UCSD-AML1 (cell line): ENCODE measurements at regions not wholly inside any gene's neighbourhood (a gene's known extent, or its start where the extent isn't known, plus 50 kb on each side); places are given as distances from the start of the nearest gene placed in this dataset.

Experiments
- DNase-seq: peaks from one replicate; lab custom pipeline; 2025; ENCODE audit not compliant: unreplicated experiment; lab: John Stamatoyannopoulos, UW

DNA sequence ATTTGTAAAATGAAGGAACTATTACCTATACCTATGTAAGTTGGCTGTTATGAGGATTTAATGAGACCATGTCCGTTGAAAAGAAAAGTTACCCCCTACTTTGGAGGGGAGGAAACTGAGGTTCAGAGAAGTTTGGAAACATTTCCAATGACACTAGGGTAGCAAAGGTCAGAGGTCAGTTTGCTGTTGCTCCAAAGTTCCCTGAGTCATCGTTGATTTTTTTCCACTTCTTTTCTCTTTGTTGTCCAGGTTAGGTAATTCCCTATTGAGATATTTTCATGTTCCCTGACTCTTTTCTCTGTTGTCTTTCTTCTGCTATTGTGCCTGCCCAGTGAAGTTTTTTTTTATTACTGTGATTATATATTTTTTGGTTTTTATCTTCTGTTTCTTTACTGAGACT lies 213.8 kb upstream of the C1orf174 start:
- no peak for DNase-seq

DNA sequence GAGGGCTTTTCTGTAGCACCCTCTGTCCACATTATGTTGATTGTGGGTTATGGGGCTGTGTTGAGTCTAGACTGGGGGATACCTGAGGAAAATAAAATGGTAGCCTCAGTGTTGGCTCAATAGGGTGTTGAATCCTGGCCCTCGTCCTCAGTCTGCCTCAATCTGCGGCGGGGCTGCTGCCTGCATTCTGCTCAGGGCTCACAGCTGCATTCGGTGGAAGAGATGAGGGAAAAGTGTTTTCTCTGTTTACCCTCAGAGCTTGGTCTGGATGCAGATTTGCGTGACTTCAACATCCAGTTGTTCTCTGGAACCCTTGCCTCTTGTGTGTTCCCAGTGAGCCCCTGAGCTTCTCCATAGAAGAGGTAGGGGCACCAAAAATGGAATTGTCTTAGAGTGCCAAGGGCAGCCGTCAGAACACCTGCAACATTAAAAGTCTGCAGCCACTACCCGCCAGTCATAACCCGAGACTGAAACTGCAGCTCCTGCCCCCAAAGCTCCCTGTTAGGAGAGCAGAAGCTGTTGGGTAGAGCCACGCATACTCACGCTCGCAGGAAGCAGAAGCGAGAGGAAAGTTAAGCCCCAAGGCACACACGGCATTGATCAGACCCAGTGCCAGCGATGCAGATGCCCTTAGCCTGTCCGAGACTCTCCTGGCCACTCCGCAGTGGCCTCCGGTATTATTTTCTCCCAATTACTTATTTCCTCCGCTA lies 215.3 kb upstream of the C1orf174 start:
- DNase-seq = no peak

DNA sequence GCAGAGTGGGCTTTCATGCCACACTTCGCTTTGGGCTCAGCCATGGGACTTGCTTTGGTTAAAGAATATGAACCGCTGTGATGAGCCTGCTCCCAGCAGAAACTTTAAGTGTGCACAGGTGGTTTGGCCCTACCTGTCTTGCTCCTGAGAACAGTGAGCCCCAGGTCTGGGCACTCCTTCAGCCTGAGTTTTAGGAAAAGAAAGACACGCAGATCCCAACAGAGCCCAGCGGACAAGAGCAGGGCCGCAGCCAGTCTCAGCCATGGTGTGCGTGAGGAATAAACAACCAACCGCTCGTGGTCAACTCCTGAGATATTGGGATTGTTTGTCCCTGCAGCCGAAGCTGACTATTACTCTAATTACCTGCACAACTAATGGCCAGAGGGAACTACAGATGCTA lies 217.1 kb upstream of the C1orf174 start:
- no peak for DNase-seq

DNA sequence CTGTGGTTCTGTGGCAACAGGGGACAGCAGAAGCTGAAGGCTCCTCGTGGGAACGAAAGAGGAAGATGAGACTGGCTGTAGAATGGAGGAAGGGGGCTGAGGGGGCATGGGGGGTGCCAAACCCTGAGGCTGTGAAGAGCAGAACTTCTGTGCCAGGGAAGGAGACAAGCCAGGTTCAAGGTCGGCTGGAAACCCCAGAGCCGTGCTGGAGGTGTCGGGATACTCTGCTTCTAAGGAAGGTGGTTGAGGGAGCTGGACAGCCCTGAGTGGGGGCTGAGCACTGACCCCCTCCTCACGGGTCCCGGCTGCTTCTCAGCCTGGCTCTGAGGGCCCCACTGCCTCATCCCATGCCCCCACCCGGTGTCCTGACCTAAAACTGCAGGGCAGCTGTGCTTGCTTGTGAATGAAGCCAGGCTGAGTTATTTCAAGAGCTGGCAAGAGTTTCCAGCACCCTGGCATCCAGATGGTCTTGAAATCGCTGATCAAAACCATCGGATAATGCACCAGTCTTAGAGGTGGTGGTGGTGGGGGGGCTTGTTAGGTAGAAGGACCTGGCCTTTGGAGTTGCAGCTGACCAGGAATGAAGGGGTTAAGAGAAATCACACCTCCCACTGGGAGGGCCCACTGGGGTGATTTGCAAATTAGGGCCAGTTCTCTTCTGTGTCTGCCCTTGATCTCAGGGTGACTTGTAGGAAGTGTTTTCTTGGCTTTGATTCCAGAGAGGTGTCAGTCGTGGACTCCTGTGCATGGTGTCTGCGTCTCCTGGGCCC lies 218.9 kb upstream of the C1orf174 start:
- DNase-seq = no peak

DNA sequence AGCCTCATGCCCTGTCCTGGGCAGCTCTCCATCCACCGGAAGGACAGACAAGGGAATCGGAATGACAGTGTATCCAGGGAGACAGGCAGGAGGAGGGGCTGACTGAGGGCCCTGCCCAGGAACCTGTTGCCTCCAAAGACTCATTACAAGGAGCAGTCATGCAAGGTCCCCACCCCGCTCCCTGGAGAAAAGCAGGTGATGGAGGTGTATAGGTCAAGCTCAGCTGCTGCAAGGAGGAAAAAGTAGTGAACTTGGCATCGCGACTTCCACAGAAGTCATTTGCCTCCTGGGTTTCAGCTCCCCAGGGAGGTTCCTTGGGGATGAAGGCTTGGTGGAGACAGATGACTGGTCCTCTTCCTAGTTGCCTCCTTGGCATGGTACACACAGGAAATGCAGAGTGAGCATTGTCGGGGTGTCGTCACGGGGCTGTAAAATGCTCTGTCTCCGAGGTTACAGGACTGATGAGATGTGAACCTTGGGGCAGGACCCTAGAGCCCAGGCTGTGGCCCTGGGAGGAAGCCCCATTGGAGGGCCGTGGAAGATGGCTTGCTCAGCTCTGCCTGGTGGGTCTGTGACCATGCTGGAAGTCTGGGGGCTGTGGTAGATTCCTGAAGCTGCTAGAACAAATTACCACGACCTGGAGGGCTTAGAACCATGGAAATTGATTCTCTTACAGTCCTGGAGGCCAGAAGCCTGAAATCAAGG lies 219.6 kb upstream of the C1orf174 start:
- DNase-seq = no peak

DNA sequence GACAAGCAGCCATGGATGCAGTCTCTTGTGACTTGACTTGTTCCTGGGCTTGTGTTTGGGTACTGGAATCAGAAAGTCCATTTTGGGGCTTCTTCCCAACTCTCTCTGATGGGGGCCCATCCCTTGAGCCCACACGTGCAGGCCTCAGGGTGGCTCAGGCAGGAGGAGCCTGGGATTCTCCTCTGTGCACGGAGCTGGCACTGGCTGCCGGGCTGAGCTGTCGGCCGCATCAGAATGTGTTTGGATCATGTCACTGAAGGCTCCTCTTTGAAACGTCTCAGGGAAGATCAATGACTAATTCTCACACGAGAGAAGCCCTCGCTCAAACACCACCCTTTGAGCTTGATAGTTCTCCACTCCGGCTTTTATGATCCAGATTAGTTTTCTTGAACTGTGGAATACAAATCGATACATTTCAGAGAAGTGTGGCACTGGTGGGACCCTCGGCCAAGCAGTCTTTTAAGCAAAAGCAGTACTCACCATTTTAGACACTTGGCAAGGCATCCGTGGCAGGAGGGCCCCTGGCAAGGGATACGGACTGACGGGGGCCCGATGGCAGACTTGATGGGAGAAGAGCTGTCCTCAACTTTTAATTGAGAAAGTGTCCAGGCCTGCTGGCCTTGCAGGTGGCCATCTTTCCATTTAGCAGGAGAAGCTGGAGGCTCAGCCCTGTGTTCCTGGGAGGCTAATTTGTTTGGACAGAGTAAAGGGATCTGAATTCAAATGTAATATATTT lies 220.7 kb upstream of the C1orf174 start:
- DNase-seq = no peak

DNA sequence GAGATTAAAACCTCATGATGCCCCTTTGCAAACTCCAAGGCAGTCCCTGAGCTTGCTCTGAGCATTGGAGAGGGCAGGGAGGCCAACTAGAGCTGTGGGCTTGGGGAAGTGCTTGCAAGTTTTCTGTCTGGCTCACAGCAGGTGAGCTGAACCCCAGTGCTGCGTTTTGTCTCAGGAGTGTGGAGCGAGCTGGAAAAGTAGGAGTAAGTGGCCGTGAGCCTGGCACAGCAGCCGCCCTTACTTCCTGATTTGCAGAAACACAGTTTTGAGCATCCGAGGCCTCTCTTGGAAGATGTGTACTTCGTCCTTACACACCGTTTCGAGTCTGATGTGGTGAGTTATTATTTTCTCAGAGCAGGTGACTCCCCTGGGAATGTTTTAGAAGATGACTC lies 221.2 kb upstream of the C1orf174 start:
- DNase-seq = no peak

DNA sequence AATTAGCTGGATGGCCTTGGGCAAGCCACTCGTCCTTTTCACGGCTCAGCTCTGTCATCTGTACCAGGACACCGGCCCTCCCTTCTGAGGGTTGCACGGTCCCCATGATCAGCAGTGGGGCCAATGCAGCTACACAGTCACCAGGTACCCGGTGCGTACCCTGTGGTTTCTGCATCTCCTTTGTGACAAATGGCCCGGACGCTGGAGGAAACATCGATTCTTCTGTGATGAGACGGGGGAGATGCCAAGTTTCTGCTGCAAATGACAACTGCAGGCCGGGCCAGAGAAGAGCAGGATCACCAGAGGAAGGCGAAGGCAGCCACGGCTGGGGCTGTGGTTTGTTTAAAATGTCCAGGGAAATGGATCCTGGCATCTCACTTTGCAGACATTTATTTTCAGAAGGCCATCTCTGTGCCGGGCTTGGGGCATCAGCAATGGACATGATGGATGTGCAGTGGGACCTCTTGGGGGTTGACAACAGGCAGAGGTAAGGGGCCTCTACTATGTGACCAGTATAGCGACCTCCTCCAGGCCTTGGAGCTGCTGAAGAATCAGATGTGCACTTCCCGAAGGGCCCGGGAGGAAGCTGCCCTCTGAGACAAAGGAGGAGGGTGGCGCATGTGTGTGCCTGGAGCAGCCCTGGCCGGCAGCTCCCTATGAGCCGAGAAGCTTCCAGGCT lies 221.9 kb upstream of the C1orf174 start:
- DNase-seq = no peak

DNA sequence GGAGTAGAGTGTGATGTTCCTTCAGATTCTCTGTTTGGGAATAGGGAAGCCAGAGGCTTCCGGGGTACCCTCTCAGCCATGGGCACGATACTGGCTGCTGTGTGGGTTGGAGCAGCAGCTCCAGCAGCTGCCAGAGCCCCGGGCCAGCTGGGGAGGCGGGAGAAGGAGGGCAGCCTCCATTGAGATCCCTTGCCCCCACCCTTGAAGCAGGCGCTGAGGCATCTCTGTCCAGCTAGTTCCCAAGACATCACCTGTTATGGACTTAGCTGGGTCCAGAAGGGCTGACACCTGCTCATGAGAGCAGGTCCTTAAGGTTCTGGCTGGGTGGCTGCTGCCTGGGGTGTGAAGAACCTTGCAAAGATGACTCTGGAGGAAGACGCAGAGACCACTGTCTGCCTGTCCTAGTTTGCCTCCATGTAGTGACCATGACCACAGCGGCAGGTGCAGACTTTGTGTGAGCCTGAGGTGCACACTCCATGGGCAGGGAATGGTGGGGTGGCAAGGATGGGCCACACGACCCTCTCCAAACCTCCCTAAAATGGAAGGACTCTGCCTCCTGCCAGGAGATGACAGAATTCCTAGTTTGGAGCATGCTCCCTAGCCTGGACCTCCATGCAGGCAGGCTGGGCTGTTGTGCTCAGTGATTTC lies 222.6 kb upstream of the C1orf174 start:
- no peak for DNase-seq

DNA sequence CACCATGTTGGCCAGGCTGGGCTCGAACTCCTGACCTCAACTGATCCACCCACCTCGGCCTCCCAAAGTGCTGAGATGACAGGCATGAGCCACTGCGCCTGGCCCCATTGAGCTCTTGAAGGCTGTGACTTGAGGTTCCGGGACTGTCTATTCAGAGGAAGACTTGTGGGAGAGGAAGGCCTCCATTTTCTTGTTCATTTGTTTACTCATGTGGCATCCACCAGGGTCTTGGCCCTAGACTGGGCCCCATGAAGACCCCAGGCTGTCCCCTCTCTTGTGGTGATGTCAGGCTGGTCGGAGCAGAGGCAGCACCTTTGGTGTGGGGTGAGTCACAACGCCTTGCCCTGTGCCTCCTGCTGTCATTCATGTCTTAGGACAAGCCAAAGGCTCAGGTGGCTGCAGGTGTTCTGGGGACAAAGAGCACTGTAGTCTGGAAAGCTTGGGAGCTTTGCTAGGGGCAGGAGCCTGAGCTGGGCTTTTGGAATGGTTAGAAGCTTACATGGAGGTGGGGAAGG lies 224.6 kb upstream of the C1orf174 start:
- DNase-seq = no peak

DNA sequence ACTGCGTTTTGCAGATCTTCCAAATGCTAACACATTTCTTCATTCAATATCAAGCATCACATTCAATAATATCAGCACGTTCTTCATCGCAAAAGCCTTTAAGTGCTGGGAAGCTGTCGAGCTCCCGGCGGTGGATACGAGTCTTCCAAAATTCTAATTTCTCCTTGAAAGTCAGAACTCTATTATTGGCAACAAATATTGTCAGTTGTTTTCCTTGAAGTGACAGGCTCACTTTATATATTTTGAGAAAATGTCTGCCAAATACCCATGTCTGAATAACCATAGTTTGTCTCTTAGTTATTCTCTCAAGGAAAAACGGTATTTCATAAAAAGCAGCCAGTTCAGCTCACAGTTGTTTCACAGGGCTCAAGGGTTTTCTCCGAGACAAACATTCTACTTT lies 226.2 kb upstream of the C1orf174 start:
- DNase-seq = no peak

DNA sequence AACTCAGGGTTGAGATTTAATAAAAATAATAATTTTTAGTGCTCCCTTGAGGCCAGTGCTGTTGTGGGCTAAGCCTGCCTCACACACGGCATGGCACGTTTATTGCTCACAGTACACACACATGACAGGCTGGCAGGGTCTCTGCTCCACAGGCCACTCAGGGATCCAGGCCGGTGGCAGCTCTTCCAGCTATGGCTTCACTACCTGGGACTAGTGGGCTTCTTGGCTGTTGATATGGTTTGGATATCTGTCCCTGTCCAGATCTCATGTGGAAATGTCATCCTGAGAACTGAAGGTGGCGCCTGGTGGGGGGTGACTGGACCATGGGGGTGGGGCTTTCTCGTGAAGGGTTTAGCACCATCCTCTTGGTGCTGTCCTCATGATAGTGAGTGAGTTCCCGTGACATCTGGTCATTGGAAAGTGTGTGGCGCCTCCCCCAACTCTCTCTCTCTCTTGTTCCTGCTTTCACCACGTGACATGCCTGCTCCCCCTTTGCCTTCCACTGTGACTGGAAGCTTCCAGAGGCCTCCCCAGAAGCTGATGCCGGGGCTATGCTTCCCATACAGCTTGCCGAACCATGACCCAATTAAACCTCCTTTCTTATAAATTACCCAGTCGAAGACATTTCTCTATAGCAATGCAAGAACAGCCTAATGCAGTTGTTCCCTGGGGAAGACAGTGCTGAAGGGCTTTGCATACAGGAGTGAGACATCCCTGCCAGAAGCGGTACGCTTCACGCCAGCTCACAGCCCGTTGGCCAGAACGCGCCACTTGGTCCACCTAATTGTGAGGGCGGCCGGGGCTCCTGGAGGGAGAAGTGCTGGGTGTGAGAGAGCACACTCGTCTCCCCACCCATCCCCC lies 226.9 kb upstream of the C1orf174 start:
- DNase-seq = no peak

DNA sequence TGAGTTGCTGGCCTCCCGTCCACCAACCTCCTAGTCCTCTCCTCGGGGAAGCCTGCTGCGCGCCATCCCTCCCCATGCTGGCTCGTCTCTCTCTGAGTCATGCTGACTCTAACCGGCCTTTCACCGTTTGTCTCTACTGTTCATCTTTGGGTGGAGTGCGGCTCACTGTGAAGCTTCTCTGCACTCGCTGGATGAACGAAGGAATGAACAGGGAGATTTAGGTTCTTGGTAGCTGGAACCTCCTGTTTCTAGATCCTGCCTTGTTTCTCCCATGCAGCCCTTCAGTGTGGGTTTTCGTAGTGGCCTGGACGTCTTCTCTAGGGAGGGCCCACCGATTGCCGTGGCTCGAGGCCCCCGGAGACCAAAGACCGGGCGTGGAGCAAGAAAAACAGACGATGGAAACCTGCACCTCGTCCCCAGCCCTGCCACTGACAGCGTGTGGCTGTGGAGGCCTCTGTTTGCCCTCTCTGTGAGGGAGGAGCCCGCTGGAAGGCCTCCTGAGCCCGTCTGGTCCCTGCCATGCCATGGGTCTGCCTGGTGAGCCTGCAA lies 227.6 kb upstream of the C1orf174 start:
- no peak for DNase-seq

DNA sequence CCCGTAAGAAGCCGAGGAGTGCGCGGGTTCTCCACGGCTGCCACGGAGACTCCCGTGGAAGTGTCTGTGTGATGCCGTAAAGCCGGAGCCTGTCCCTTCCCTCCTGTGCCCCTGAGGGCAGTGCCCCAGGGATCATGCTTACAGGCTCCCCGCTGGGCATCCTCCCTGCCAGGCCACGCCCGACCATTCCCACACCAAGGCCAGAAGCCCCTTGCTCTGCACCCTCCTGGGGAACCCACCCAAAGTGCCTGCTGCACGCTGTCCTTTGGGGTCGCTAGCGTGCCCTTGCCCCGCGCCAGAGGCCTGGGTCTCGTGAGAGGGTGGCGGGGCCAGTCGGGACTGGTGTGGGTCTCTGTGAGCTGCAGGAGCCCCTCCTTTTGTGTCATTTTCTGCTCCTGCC lies 228.5 kb upstream of the C1orf174 start:
- no peak for DNase-seq

DNA sequence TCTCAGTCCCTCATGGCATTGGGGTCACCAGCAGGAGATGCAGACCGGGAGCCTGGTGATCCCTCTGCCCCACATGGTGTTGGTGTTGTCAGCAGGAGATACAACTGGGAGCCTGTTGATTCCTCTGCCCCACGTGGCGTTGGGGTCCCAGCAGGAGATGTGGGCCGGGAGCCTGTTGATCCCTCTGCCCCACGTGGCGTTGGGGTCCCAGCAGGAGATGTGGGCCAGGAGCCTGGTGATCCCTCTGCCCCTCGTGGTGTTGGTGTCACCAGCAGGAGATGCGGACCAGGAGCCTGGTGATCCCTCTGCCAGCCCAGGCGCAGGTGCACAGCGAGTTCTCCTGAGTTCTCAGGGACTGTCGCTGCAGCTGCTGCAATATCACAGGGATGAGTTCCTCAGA lies 229.6 kb upstream of the C1orf174 start:
- DNase-seq = no peak

DNA sequence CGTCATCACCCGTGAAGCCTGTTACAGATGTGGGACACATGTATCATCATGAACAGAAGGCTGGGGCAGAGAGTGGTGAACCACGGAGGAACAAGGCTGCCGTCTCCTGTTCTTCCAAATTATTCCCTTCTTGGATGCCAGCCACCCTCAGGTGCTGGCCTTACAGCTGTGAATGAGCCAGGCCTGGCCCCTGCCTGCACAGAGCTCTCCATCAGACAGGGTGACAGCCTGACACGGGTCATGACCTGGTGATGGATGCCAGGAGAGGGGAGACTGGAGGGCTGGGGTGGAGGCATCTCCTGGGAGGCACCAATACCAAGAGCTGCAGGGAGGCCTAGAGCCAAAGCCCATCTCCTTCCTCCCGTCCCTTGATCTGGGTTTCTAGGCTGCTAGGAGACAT lies 230.0 kb upstream of the C1orf174 start:
- no peak for DNase-seq

DNA sequence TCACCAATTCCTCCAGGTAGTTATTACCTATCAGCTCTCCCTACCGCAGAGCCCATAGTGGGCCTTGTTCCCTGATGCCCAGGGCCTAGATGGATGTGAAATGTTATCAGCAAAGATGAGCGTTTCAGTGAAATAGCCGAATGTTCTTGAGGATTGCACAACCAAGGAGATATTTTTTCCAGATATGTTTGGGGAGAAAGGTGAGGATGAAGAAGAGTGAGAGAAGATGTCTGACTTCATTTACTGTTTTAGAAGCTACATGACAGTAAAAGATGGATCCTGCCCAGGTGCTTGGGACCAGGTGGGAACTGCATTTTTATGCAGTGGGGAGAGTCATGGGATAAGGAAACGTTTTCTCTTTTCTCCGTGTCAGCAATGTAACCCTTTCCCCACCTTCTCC lies 231.7 kb upstream of the C1orf174 start:
- no peak for DNase-seq

DNA sequence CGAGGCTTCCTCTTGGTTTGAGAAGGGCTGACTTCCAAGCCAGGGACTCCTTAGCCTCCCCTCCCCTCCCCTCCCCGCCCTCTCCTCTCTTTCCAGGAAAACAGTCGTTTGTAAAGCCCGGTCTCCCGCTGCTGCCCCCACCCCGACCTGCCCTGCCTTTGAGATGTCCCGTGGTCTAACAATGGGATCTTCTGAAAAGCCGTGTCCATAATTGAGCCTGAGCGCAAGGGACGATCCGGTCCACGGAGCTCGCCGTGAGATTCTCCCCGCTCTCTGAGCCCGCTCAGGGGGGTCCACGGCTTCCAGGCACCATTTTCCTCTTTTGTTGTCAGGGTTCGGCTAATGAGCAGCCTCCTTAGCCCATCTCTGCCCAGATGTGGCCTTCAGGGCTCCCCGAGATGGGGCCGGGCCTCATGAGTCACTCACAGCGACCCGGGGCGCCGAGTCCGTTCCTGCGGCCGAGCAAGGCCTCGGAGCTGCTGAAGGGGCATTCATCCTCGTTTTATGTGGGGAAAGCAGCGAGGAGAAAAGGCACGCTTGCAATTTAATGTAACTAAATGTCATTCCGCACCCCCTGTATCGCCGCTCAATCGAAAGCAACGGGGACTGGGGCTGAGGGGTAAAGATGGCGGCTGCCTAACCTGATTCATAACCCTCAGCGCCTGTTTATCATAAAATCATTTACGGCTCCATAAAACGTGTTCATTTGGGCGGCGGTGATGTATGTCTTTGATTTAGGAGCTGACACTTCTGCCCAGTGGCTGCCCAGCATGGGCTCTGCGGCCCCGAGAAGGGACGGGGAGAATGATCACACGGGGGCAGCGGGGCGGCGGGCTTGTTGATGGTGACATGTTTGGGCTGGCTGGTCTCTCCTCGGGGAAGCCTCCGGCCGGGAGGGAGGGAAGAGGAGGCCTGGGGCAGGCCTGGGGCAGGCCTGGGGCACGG lies 232.6 kb upstream of the C1orf174 start:
- no peak for DNase-seq
